ENCODE measurements at regions not wholly inside any gene's neighbourhood (a gene's known extent, or its start where the extent isn't known, plus 50 kb on each side); places are given as distances from the start of the nearest gene placed in this dataset.

GRCh38 chr20:51266353-51266752 lies 243.4 kb upstream of the KCNG1 start:
- DNase-seq (ENCODE audit: low read depth), result no peak

- DNase-seq (ENCODE audit: low read depth), result no peak
Observed at GRCh38 chr20:51265361-51265760, 242.5 kb upstream of the KCNG1 start.

GRCh38 chr20:51262240-51262639 lies 239.3 kb upstream of the KCNG1 start:
- DNase-seq (ENCODE audit: low read depth), result no peak

GRCh38 chr20:51259455-51259854 lies 236.5 kb upstream of the KCNG1 start:
- DNase-seq (ENCODE audit: low read depth), result no peak

GRCh38 chr20:51258582-51259165 lies 235.8 kb upstream of the KCNG1 start:
- DNase-seq (ENCODE audit: low read depth), result no peak

- no peak for DNase-seq (ENCODE audit: low read depth)
Observed at GRCh38 chr20:51255417-51255816, 232.5 kb upstream of the KCNG1 start.

- DNase-seq (ENCODE audit: low read depth), result no peak
Observed at GRCh38 chr20:51253280-51253679, 230.4 kb upstream of the KCNG1 start.

GRCh38 chr20:51249781-51250180 lies 226.9 kb upstream of the KCNG1 start:
- DNase-seq (ENCODE audit: low read depth), result no peak

GRCh38 chr20:51249215-51249614 lies 226.3 kb upstream of the KCNG1 start:
- DNase-seq (ENCODE audit: low read depth), result no peak

GRCh38 chr20:51244466-51244865 lies 221.6 kb upstream of the KCNG1 start:
- DNase-seq (ENCODE audit: low read depth), result no peak

- DNase-seq (ENCODE audit: low read depth), result no peak
Observed at GRCh38 chr20:51238675-51239305, 215.9 kb upstream of the KCNG1 start.

GRCh38 chr20:51237791-51238190 lies 214.9 kb upstream of the KCNG1 start:
- DNase-seq (ENCODE audit: low read depth), result no peak

- DNase-seq (ENCODE audit: low read depth), result no peak
Observed at GRCh38 chr20:51237278-51237677, 214.4 kb upstream of the KCNG1 start.

- DNase-seq (ENCODE audit: low read depth), result no peak
Observed at GRCh38 chr20:51236421-51236820, 213.5 kb upstream of the KCNG1 start.

GRCh38 chr20:51233345-51233744 lies 210.4 kb upstream of the KCNG1 start:
- no peak for DNase-seq (ENCODE audit: low read depth)

- no peak for DNase-seq (ENCODE audit: low read depth)
Observed at GRCh38 chr20:51230727-51231126, 207.8 kb upstream of the KCNG1 start.

GRCh38 chr20:51228763-51229162 lies 205.9 kb upstream of the KCNG1 start:
- DNase-seq (ENCODE audit: low read depth), result no peak

- DNase-seq (ENCODE audit: low read depth), result no peak
Observed at GRCh38 chr20:51227744-51228143, 204.8 kb upstream of the KCNG1 start.

GRCh38 chr20:51223183-51223720 lies 200.3 kb upstream of the KCNG1 start:
- DNase-seq (ENCODE audit: low read depth), result no peak

GRCh38 chr20:51221791-51222408 lies 199.0 kb upstream of the KCNG1 start:
- DNase-seq (ENCODE audit: low read depth), result no peak

GRCh38 chr20:51221103-51221502 lies 198.2 kb upstream of the KCNG1 start:
- DNase-seq (ENCODE audit: low read depth), result no peak

- peak; percentile 39 for DNase-seq (ENCODE audit: low read depth)
Observed at GRCh38 chr20:51220293-51220706, 197.4 kb upstream of the KCNG1 start.

GRCh38 chr20:51219544-51219943 lies 196.6 kb upstream of the KCNG1 start:
- DNase-seq (ENCODE audit: low read depth), result no peak
